ENCODE measurements at regions not wholly inside any gene's neighbourhood (a gene's known extent, or its start where the extent isn't known, plus 50 kb on each side); places are given as distances from the start of the nearest gene placed in this dataset.
"Not testable (repeated sequence)": the region's sequence is repeated elsewhere in the genome, so short reads cannot be mapped to it uniquely, and the experiment has no call there.

GRCh38 chrX:110536816-110537215 is 178.2 kb downstream of the RTL9 start:
- DNase-seq (ENCODE audit: low read depth), result no peak
- no peak for TF ChIP-seq CTCF (conservative IDR thresholded peaks at IDR 0.05; ENCODE audit: low read length)
- H3K4me3 ChIP-seq (ENCODE audit: low read length), result no peak overlapping the region

- peak; percentile 40 for DNase-seq (ENCODE audit: low read depth)
- TF ChIP-seq CTCF (conservative IDR thresholded peaks at IDR 0.05; ENCODE audit: low read length), result no peak
- H3K4me3 ChIP-seq (ENCODE audit: low read length), result no peak overlapping the region
Observed at GRCh38 chrX:110541266-110541665, 182.6 kb downstream of the RTL9 start.

- not testable (repeated sequence) for H3K4me3 ChIP-seq (ENCODE audit: low read length); DNase-seq (ENCODE audit: low read depth)
Observed at GRCh38 chrX:110550854-110551253, 192.2 kb downstream of the RTL9 start.

GRCh38 chrX:110557864-110558263 is 199.2 kb downstream of the RTL9 start:
- TF ChIP-seq CTCF (conservative IDR thresholded peaks at IDR 0.05; ENCODE audit: low read length), result no peak
- no peak overlapping the region for H3K4me3 ChIP-seq (ENCODE audit: low read length)
- no peak for DNase-seq (ENCODE audit: low read depth)

GRCh38 chrX:110558406-110558805 is 199.8 kb downstream of the RTL9 start:
- TF ChIP-seq CTCF (conservative IDR thresholded peaks at IDR 0.05; ENCODE audit: low read length), result no peak
- no peak overlapping the region for H3K4me3 ChIP-seq (ENCODE audit: low read length)
- no peak for DNase-seq (ENCODE audit: low read depth)

GRCh38 chrX:110561034-110561433 is 202.4 kb downstream of the RTL9 start:
- no peak for TF ChIP-seq CTCF (conservative IDR thresholded peaks at IDR 0.05; ENCODE audit: low read length)

GRCh38 chrX:110563282-110563681 is 204.6 kb downstream of the RTL9 start:
- no peak for TF ChIP-seq CTCF (conservative IDR thresholded peaks at IDR 0.05; ENCODE audit: low read length)
- no peak overlapping the region for H3K4me3 ChIP-seq (ENCODE audit: low read length)
- peak; percentile 72 for DNase-seq (ENCODE audit: low read depth)

More at GRCh38 chrX:110561034-110561433, 202.4 kb downstream of the RTL9 start:
- no peak overlapping the region for H3K4me3 ChIP-seq (ENCODE audit: low read length)
- peak; percentile 68 for DNase-seq (ENCODE audit: low read depth)

GRCh38 chrX:110568441-110568840 is 209.8 kb downstream of the RTL9 start:
- TF ChIP-seq CTCF (conservative IDR thresholded peaks at IDR 0.05; ENCODE audit: low read length), result no peak
- DNase-seq (ENCODE audit: low read depth), result no peak
- no peak overlapping the region for H3K4me3 ChIP-seq (ENCODE audit: low read length)

Data from AG10803 (cell line).